ENCODE measurements at regions not wholly inside any gene's neighbourhood (a gene's known extent, or its start where the extent isn't known, plus 50 kb on each side); places are given as distances from the start of the nearest gene placed in this dataset.

GRCh38 chrX:100204534-100204933 lies 205.5 kb downstream of the PCDH19 start:
- H3K27ac ChIP-seq (ENCODE audit: low read depth, low read length) = no peak overlapping the region
- H2BK12ac ChIP-seq (ENCODE audit: low read length) = no peak overlapping the region
- H3K4ac ChIP-seq (ENCODE audit: low read depth, low read length) = no peak overlapping the region
- WGBS (ENCODE audit: extremely low coverage, insufficient coverage, insufficient read length) = no CpG with 5 or more reads among the region's 1 CpG
- H4K8ac ChIP-seq (ENCODE audit: low read depth, low read length) = no peak overlapping the region
- H2AK5ac ChIP-seq (ENCODE audit: low read length) = no peak overlapping the region
- H2BK5ac ChIP-seq (ENCODE audit: low read depth, low read length, poor library complexity) = no peak overlapping the region
- H4K12ac ChIP-seq (ENCODE audit: low read depth, low read length) = no peak overlapping the region
- no peaks in the 10 kb centered on the region for H3K79me1 ChIP-seq (ENCODE audit: low read length)
- no peaks in the 10 kb centered on the region for H3K9me3 ChIP-seq (ENCODE audit: insufficient read depth, low read depth, low read length)
- no peak overlapping the region for H3K23ac ChIP-seq (ENCODE audit: low read length)
- no peak overlapping the region for H3K9ac ChIP-seq (ENCODE audit: low read length)
- H3K36me3 ChIP-seq (ENCODE audit: control insufficient read depth in 1 of 2, insufficient read depth in 2 of 2, low read length in 2 of 2) = no peaks in the 10 kb centered on the region
- no peak overlapping the region for H2BK120ac ChIP-seq (ENCODE audit: insufficient read depth, low read length, poor library complexity)
- H4K91ac ChIP-seq (ENCODE audit: low read depth, low read length) = no peak overlapping the region
- no peak overlapping the region for H3K14ac ChIP-seq (ENCODE audit: low read length)
- DNase-seq = no peak
- no peak overlapping the region for H2AFZ ChIP-seq (ENCODE audit: insufficient read depth, low read length, poor library complexity)
- H3K27me3 ChIP-seq (ENCODE audit: insufficient read depth, low read length) = no peaks in the 10 kb centered on the region
- H3K4me2 ChIP-seq (ENCODE audit: low read length) = no peak overlapping the region
- H3K4me3 ChIP-seq (ENCODE audit: low read depth, low read length) = no peak overlapping the region
- H3K18ac ChIP-seq (ENCODE audit: low read length) = no peak overlapping the region
- H3K79me2 ChIP-seq (ENCODE audit: control insufficient read depth, insufficient read depth, low read length, poor library complexity) = no peaks in the 10 kb centered on the region
- no peaks in the 10 kb centered on the region for H3K4me1 ChIP-seq (ENCODE audit: control insufficient read depth in 1 of 2, insufficient read depth in 2 of 2, low read length in 2 of 2)

GRCh38 chrX:100194082-100194775 lies 215.8 kb downstream of the PCDH19 start:
- no peak overlapping the region for H4K12ac ChIP-seq (ENCODE audit: low read depth, low read length)
- DNase-seq = no peak
- no CpG with 5 or more reads among the region's 2 CpGs for WGBS (ENCODE audit: extremely low coverage, insufficient coverage, insufficient read length)
- no peak overlapping the region for H2BK120ac ChIP-seq (ENCODE audit: insufficient read depth, low read length, poor library complexity)
- no peak overlapping the region for H3K27ac ChIP-seq (ENCODE audit: low read depth, low read length)
- no peak overlapping the region for H3K18ac ChIP-seq (ENCODE audit: low read length)
- no peak overlapping the region for H2AK5ac ChIP-seq (ENCODE audit: low read length)
- no peaks in the 10 kb centered on the region for H3K79me2 ChIP-seq (ENCODE audit: control insufficient read depth, insufficient read depth, low read length, poor library complexity)
- no peak overlapping the region for H3K9ac ChIP-seq (ENCODE audit: low read length)
- H3K36me3 ChIP-seq (ENCODE audit: control insufficient read depth in 1 of 2, insufficient read depth in 2 of 2, low read length in 2 of 2) = no peaks in the 10 kb centered on the region
- no peak overlapping the region for H2BK5ac ChIP-seq (ENCODE audit: low read depth, low read length, poor library complexity)
- no peaks in the 10 kb centered on the region for H3K79me1 ChIP-seq (ENCODE audit: low read length)
- H2BK12ac ChIP-seq (ENCODE audit: low read length) = no peak overlapping the region
- H2AFZ ChIP-seq (ENCODE audit: insufficient read depth, low read length, poor library complexity) = no peak overlapping the region
- H3K23ac ChIP-seq (ENCODE audit: low read length) = no peak overlapping the region
- H3K9me3 ChIP-seq (ENCODE audit: insufficient read depth, low read depth, low read length) = no peaks in the 10 kb centered on the region
- no peak overlapping the region for H3K14ac ChIP-seq (ENCODE audit: low read length)
- H4K91ac ChIP-seq (ENCODE audit: low read depth, low read length) = no peak overlapping the region
- H3K4me3 ChIP-seq (ENCODE audit: low read depth, low read length) = no peak overlapping the region
- no peak overlapping the region for H4K8ac ChIP-seq (ENCODE audit: low read depth, low read length)
- H3K4me1 ChIP-seq (ENCODE audit: control insufficient read depth in 1 of 2, insufficient read depth in 2 of 2, low read length in 2 of 2) = no peaks in the 10 kb centered on the region
- H3K4ac ChIP-seq (ENCODE audit: low read depth, low read length) = no peak overlapping the region
- H3K4me2 ChIP-seq (ENCODE audit: low read length) = no peak overlapping the region
- no peaks in the 10 kb centered on the region for H3K27me3 ChIP-seq (ENCODE audit: insufficient read depth, low read length)
